AG20443 (cell line): ENCODE measurements at regions not wholly inside any gene's neighbourhood (a gene's known extent, or its start where the extent isn't known, plus 50 kb on each side); places are given as distances from the start of the nearest gene placed in this dataset.

Source experiments
- DNase-seq: peaks from one replicate; pipeline ENCODE4 v3.0.0; 2012; ENCODE audit warnings: low spot score, mixed read lengths

DNA sequence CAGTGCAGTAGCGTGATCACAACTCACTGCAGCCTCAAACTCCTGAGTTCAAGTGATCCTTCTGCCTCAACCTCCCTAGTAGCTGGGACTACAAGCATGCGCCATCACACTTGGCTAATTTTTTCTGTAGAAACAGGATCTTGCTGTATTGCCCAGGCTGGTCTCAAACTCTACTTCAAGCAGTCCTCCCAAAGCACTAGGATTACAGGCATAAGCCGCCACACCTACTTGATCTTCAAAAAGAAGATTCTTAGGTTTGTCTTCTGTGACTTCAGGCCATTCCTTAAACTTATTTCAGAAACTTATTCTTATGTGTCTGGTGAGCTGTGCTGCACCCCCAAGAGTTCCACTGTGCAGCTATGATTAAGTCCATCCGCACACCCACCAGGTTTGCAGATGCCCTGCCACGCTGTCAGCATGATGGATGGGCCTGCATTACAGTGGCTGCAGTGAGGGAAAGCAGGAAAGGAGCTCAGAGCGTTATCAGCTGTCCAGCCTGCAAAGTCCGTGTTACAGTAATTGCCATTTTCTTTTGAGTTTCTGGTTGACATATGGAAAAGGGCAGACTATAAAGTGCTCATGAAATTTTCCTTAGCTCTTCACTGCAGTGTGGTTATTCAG is 146.6 kb downstream of the AASDH start:
- no peak for DNase-seq

DNA sequence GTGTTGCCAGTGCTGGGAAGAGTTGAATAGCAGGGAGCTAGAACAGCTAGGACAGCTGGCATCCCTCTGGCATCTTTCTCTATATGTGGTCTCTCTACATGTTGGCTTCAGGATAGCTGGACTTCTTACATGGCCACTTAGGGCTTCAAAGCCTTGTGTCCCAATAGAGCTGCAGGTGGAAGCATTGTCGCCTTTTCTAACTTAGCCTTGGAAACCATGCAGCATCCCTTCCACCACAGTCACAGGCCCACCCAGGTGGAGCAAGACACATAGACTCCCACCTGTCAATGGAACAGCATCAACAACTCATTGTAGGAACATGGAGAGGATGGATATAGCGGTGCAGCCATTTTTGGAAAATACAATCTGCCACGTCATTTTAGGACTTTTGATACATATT is 149.0 kb downstream of the AASDH start:
- no peak for DNase-seq

DNA sequence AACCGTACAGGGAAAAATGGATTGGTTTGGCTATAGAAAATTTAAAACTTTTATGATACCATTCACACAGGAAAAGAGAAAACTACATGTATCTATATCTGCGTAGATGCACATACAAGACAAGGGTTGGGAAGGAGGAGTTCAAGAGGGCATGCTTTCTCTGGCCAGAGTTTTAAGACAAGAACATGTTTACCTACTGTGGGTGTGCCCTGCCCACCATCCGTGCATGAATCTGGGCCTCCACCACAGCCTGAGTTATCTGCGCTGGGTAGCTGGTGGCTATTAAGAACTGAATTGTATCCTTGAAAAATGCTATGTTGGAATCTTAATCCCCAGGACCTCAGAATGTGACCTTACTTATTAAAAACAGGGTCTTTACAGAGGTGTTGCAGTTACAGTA is 151.6 kb downstream of the AASDH start:
- no peak for DNase-seq

DNA sequence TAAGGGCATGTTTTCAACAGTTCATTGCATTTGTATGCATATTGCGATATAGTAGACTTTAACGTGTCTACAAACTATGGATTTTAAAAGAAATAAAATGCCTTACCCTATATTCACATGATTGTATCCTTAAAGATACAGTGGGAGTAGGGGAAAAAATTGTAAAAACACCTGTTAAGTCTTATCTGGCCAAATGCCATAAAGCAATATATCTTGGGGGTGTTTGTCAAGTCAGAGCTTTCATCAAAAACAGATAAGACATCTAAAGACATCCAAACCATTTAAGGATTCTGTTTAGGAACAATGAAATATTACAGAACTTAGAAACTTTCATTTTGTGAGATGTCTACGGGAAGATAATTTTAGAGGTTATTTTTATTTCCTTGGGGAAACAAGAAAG is 152.3 kb downstream of the AASDH start:
- no peak for DNase-seq

DNA sequence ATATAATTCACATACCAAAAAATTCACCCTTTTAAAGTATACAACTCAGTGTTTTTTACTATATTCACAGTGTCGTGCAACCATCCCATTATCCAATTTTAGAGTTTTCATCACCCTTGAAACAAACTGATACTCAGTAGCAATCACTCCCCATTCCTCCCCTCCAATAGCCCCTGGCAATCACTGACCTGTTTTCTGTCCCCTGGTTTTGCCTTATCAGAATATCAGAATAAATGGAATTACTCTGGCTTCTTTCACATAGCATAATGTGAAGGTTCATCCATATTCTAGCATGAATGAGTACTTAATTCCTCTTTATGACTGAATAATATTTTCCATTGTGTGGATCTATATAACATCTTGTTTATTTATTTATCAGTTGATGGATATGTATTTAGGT is 153.2 kb downstream of the AASDH start:
- DNase-seq: no peak

DNA sequence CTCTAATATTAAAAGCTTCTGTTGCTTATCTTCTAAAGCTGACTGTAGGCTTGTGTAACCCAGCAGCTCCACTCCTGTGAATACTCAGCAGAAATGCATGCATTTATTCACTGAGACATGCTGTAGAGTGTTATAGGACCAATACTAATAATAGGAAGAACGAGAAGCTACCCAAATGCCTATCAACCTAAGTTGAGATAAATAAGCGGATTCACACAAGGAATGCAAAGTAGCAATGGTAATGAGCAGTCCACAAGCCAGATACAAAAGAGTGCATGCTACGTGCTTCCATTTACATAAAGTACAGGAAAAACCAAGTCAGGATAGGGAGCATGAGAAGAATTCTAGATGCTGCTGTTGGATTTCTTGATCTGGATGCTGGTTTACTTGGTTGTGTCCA is 155.9 kb downstream of the AASDH start:
- DNase-seq: no peak

DNA sequence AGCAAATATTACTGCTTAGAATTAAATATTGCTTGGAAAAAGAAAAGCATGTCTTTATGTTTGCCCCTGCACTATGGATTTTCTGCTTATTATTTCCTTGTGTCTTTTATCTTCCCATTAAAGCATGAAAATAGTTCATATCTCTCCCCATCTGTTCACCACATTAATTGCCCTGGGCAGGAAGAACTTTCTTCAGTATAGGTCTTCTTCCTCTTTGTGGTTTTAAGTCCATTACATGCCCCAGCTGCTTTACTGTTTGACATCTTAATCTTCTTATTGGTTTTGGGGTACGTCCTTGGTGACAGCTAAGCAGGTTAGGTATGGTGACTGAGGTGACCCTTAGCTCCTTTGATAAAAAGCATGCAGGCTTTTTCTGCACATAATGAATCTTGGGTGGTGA is 157.3 kb downstream of the AASDH start:
- no peak for DNase-seq

DNA sequence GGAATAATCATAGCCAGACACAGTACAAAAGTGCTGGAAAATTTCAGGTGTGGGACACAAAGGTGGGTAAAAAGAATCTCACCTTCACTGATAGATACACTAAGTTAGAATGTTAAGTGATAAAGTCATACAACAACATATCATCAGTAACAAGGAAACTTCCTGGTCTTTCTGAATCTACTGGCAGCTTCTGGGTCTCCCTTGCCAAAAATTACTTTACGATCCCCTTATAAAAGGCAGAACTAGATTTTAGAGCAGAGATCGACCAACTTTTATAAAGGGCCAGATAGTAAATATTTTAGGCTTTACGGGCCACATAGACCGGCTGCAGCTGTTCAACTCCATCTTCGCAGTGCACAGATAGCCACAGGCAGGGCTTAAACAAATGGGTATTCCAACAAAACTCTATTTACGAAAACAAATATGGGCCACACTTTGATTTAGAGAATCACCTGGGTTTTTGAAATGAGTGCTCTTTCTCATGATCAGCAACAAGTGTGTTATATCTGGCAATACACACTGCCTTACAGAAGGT is 159.9 kb downstream of the AASDH start:
- DNase-seq: no peak

DNA sequence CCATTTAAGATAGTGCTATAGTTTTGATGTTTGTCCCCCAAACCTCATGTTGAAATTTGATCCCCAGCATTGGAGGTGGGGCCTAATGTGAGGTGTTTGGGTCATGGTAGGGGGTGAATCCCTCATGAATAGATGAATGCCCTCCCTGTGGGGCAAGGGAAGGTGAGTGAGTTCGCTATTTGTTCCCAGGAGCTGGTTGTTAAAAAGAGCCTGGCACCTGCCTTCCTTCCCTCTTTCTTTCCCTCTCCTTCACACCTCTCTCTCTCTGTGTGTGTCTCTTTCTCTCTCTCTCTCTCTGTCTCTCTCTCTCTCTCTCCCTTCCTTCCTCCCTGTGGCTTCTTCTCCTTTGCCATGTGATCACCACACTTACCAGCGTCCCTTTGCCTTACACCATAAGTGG is 160.7 kb downstream of the AASDH start:
- DNase-seq: no peak

DNA sequence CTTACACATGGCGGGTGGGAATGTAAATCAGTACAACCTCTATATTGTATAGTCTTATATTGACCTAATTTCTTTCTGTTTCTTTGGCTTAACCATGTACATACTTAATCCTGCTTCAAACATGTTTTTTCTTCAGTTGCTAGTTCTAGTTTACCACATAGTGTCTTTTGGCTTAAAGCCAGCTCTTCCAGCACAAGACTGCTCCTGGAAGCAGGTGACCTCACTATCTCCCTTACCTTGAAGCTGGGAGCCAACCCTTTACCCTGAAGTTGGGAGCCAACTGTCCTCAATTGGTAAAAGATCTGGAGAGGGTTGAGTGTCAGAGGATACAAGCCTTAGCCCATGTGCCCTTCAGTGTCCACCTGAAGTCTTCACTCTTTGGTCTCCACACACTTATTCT is 162.7 kb downstream of the AASDH start:
- no peak for DNase-seq

DNA sequence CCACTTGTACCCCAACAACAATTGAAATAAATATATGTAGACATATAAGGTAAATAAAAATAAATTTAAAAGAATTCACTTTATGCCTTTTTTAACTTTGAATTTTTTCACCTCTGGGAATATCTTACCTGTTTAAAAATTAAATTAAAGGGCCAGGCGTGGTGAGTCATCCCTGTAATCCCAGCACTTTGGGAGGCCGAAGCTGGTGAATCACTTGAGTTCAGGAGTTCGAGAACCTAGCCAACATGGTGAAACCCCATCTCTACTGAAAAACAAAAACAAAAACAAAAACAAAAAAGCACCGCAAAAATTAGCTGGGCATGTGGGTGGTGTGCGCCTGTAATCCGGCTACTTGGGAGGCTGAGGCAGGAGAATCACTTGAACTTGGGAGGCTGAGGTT is 164.8 kb downstream of the AASDH start:
- no peak for DNase-seq

DNA sequence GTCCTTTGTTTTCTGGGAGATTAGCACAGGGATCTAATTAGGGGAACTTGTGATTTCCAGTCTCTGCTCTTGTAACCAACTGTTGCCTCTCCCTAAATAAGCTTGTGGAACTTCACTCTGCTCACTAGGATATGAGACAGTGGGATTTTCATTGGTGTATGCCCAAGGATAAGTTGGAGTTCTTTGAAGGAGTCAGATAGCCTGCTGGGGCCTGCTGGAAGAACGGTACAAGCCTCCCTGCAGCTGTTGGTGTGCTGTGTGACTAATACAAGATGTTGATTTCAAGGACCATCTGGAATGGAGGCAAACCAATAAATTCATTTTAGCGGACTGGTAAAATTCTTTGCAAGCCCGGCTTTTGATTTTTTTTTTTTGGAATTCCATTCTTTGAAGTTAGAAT is 167.0 kb downstream of the AASDH start:
- no peak for DNase-seq

DNA sequence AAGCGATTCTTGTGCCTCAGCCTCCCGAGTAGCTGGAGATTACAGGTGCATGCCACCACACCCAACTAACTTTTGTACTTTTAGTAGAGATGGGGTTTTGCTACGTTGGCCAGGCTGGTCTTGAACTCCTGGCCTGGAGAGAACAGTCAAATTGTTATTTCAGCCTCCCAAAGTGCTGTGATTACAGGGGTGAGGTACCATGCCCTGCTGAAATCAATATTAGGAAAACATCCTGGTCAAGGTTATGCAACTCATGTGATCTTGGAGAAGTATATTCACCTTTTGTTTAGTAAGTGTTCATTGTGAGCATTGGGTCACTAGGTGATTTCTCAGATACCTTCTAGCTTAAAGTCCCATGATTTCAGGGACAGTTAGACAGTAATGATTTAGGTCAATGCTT is 167.8 kb downstream of the AASDH start:
- no peak for DNase-seq

DNA sequence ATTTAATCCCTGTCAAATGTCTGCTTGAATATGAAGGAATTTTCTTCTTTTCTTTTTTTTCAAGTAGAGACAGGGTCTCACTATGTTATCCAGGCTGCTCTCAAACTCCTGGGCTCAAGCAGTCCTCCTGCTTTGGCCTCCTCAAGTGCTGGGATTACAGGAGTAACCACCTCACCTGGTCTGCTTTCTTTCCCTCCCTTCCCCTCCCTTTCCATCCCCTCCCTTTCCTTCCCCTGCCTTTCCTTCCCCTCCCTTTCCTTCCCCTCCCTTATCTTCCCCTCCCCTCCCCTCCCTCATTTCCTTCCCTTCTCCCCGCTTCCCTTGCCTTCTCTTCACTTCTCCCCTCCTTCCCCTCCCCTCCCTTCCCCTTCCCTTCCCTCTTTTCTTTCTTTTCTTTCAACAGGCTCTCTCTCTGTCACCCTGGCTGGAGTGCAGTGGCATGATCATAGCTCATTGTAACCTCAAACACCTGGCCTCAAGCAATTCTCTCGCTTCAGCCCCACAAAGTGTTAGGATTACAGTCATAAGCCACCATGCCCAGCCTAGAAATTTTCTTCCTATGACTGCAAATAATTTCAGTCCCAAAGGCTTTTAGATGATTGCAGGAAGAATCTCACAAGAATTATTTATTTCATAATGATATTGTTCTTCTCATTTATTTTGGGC is 168.9 kb downstream of the AASDH start:
- DNase-seq: no peak

DNA sequence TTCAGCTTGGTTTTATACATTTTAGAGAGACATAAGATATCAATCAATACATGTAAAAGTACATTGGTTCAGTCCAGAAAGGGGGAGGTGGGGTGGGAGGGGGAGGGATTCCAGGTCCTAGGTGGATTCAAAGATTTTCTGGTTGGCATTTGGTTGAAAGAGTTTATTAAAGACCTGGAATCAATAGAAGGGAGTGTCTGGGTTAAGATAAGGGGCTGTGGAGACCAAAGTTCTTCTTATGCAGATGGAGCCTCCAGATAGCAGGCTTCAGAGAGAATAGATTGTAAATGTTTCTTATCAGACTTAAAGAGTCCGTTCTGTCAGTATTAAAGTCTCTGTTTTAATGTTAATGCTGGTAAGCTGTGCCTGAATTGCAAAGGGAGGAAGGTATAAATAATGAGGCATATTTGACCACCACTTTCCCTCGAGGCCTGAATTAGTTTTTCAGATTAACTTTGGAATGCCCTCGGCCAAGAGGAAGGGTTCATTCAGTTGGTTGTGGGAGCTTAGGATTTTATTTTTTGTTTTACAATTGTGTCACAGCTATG is 169.9 kb downstream of the AASDH start:
- DNase-seq: no peak

DNA sequence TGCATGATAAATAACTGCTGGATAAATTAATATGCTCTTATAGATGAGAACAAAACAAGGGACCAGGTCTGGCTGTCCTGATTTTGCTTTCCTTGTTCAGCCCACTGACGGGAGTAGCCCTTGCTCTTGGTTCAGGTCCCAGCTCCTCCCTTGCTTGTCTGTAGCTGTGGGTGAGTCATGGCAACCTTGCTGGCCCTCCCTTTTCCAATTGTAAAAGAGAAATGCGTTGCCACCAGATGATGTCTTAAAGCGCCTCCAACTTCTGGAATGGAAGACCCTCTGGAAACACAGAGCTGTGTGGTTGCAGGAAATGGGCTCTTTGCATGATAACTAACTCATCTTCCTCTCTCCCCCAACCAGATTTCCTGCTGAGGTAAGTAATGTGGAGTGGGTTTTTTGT is 171.4 kb downstream of the AASDH start:
- peak; percentile 70 for DNase-seq

DNA sequence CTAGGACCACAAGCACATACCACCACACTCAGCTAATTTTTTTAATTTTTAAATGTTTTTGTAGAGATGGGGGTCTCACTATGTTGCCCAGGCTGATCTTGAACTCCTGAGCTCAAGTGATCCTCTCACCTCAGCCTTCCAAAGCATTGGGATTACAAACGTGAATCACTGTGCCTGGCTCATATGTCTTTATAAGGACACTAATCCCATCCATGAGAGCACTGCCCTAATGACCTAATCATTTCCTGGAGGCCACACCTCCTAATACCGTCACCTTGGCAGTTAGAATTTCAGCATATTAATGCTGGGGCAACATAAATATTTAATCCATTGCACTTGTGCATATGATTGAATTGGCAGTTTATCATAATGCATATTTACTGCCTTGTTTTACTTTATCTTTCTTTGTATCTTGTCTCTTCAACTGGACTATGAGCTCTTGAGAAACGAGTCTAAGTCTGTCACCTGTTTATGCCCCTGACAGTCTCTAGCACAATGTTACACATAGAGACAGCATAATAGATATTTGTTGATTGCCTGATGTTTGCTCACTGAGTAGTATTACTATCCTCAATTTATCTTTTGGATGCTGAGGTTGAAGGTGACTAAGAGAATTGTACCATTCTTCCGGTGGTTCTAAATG is 172.0 kb downstream of the AASDH start:
- DNase-seq: no peak

DNA sequence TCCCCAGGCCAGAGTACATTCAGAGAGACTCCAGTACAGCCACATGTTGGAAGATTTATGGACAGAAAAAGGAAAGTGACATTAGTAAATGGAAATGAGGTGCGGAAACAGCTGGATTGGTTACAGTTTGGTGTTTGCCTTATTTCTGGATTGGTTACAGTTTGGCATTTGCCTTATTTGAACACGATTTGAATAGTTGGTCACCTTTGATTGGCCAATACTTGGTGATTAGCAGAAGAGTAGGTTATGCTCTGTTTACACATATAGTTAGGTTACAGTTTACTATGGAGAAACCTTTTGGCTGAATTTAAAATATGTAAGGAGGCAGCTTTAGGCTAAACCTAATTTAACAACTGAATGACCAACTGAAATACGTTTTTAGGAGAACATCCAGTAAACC is 173.7 kb downstream of the AASDH start:
- DNase-seq: no peak

DNA sequence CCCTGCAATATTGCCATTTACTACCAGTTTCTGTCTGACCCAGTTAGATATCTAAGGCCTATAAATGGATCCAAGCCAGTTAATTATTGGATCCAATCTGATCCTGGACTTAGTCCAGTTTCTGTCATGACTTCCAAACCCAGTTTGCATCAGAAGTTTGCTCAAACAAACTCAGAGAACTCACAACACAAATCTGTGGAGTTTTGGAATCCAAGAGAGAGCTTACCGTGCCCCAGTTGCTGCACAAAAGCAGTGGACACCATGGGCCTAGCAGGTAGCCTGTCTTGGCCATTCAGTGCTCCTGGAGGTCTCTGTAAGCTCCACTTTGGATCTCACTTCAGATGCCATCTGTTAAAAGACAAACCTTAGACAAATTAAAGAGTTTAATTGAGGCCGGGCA is 174.5 kb downstream of the AASDH start:
- no peak for DNase-seq

DNA sequence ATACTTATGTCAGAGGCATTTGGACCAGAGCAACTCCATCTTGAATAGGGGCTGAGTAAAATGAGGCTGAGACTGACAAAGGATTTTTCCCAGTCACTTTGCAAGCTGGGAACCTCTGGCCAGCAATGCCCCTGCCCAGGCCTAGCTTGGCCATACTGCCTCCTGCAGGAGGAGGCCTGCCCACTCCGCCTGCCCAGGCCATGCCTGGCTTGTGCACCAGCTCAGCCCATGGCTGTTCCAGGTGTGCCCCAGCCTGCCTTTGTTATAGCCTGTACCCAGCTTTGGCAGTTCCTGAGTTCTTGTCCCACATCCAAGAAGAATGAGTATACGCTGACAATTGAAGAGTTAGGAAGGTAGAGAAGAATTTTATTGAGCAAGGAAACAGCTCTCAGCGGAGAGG is 176.1 kb downstream of the AASDH start:
- no peak for DNase-seq

DNA sequence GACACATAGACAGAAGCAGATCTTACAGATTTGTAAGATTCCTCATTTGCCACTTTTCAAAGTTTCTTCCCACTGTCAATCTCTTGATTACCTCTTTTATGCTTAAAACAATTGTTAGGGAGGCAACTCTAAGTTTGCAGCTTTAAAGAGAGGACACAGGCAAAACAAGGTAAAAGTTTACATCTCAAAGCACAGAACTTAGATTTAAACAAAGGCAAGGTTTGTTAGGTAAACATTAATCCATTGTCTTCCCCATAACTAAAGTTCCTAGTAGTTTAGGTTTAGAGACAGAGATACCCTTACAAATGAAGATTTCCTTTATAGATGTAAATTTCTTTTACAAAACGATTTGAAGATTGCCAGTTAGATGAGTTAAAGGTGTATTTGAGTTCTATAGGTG is 176.9 kb downstream of the AASDH start:
- no peak for DNase-seq

DNA sequence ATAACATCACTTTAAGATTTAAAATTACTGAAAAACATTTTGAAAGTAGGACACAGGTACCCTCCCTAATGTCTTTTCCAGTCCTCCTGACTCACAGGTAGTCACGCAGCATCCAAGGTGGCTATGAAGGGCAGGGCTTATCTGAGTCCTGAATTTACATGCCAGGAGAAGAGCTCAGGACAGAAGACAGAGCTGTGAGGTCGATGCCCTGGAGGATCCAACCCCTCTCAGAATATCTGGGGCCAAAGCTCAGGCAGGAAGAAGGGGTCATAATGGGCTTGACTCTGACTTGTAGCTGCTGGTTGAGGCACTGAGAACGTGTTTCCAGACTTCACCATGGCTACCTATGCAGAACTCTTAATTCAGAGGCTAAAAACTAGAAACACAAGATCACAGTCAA is 177.5 kb downstream of the AASDH start:
- no peak for DNase-seq

DNA sequence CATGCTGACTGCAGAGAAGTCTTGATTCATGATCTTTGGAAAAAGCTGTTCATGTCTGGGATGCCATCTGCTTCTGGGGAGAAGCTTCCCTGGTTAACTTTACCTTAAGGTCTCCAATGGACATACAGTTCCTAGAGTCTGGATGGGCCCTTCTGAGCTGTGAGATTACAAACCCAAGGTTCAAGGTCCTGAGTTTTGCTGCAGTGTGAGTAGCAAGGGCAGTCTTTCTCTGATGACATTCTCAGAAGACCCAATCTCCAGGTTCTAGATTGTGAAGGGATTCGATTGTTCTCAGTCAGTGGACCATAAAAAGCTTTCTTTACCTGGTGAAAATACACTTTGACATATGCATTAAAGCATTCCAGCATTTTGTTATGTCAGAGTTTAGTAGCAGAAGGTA is 179.2 kb downstream of the AASDH start:
- DNase-seq: no peak
